Loucy (cell line): ENCODE measurements at regions not wholly inside any gene's neighbourhood (a gene's known extent, or its start where the extent isn't known, plus 50 kb on each side); places are given as distances from the start of the nearest gene placed in this dataset.

Experiments
- H2AFZ ChIP-seq: fragments of 200-600 bp; sonication (generic); 2 replicates; pipeline ENCODE4 v1.6.0; 2016; ENCODE audit warnings: antibody characterized with exemption, mild to moderate bottlenecking, low read length, moderate library complexity
- H3F3A ChIP-seq: fragments of 200-600 bp; 2 replicates; pipeline ENCODE4 v1.6.0; 2016; ENCODE audit warnings: antibody characterized with exemption, low read depth, mild to moderate bottlenecking
- H3K27me3 ChIP-seq: fragments of 200-600 bp; sonication (generic); 2 replicates; pipeline ENCODE4 v1.6.1; 2014; ENCODE audit warnings: low read length, mild to moderate bottlenecking; ENCODE audit not compliant: insufficient read depth, poor library complexity, severe bottlenecking
- H3K36me3 ChIP-seq: fragments of 200-600 bp; sonication (generic); 2 replicates; pipeline ENCODE4 v1.6.1; 2016; ENCODE audit warnings: low read length; ENCODE audit not compliant: insufficient read depth
- H3K4me1 ChIP-seq: fragments of 200-600 bp; sonication (generic); 2 replicates; pipeline ENCODE4 v1.5.1; 2014; ENCODE audit warnings: low read length, mild to moderate bottlenecking; ENCODE audit not compliant: insufficient read depth, poor library complexity, severe bottlenecking
- H3K4me2 ChIP-seq: fragments of 200-600 bp; sonication (generic); 2 replicates; pipeline ENCODE4 v1.6.0; 2014; ENCODE audit warnings: antibody characterized with exemption, low read length, low read depth, mild to moderate bottlenecking; ENCODE audit not compliant: poor library complexity, severe bottlenecking
- H3K4me3 ChIP-seq: fragments of 200-600 bp; sonication (generic); 2 replicates; pipeline ENCODE4 v1.5.1; 2014; ENCODE audit warnings: low read length, mild to moderate bottlenecking, mixed read lengths; ENCODE audit not compliant: poor library complexity, severe bottlenecking
- H3K79me2 ChIP-seq: fragments of 200-600 bp; sonication (generic); 2 replicates; pipeline ENCODE4 v1.6.1; 2014; ENCODE audit warnings: low read length; ENCODE audit not compliant: insufficient read depth
- H3K9ac ChIP-seq: fragments of 200-600 bp; sonication (generic); 2 replicates; pipeline ENCODE4 v1.6.0; 2014; ENCODE audit warnings: mild to moderate bottlenecking, low read depth, low read length, moderate library complexity; ENCODE audit not compliant: poor library complexity, severe bottlenecking
- H3K9me2 ChIP-seq: fragments of 200-600 bp; sonication (generic); replicated peaks from 2 replicates; pipeline ENCODE4 v1.6.1; 2016; ENCODE audit warnings: low read depth, low read length, mixed read lengths
- H3K9me3 ChIP-seq: fragments of 200-600 bp; sonication (generic); 2 replicates; pipeline ENCODE4 v1.6.1; 2014; ENCODE audit warnings: mild to moderate bottlenecking, antibody characterized with exemption, low read length, low read depth; ENCODE audit not compliant: insufficient read depth
- H4K20me1 ChIP-seq: fragments of 200-600 bp; sonication (generic); 2 replicates; pipeline ENCODE4 v1.6.0; 2014; ENCODE audit warnings: antibody characterized with exemption, low read length, mild to moderate bottlenecking; ENCODE audit not compliant: insufficient read depth, poor library complexity, severe bottlenecking
- EZH2phosphoT487 ChIP-seq: fragments of 200-600 bp; IDR thresholded peaks from 2 replicates; pipeline ENCODE4 v1.6.1; 2018; ENCODE audit warnings: antibody characterized with exemption, mild to moderate bottlenecking, moderate library complexity, borderline replicate concordance
- TF ChIP-seq, protein P1 (sequence below): fragments of 200-600 bp; sonication (generic); conservative IDR thresholded peaks from 2 replicates; pipeline ENCODE4 v1.5.1; 2014; ENCODE audit warnings: mild to moderate bottlenecking, antibody characterized with exemption, low read length

GRCh38 chr4:148527571-148527970 lies 85.4 kb upstream of the NR3C2 start:
- Histone ChIP-seq H3K9me3 (no peaks in the 10 kb centered on the region), H2AFZ (no peak overlapping the region), H3K4me2 (no peak overlapping the region), H3K79me2 (no peaks in the 10 kb centered on the region), H3K36me3 (no peaks in the 10 kb centered on the region), H3K4me1 (no peaks in the 10 kb centered on the region), H3K27me3 (no peaks in the 10 kb centered on the region), H3K9me2 (no peaks in the 10 kb centered on the region), H3F3A (no peaks in the 10 kb centered on the region), H4K20me1 (no peaks in the 10 kb centered on the region), H3K9ac (no peak overlapping the region), H3K4me3 (no peak overlapping the region)
- TF ChIP-seq, protein P1, sequence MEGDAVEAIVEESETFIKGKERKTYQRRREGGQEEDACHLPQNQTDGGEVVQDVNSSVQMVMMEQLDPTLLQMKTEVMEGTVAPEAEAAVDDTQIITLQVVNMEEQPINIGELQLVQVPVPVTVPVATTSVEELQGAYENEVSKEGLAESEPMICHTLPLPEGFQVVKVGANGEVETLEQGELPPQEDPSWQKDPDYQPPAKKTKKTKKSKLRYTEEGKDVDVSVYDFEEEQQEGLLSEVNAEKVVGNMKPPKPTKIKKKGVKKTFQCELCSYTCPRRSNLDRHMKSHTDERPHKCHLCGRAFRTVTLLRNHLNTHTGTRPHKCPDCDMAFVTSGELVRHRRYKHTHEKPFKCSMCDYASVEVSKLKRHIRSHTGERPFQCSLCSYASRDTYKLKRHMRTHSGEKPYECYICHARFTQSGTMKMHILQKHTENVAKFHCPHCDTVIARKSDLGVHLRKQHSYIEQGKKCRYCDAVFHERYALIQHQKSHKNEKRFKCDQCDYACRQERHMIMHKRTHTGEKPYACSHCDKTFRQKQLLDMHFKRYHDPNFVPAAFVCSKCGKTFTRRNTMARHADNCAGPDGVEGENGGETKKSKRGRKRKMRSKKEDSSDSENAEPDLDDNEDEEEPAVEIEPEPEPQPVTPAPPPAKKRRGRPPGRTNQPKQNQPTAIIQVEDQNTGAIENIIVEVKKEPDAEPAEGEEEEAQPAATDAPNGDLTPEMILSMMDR: no peak
- TF ChIP-seq EZH2phosphoT487: no peak

GRCh38 chr4:148522995-148523394 lies 80.8 kb upstream of the NR3C2 start:
- Histone ChIP-seq H3K4me1 (no peaks in the 10 kb centered on the region), H4K20me1 (no peaks in the 10 kb centered on the region), H3K9me3 (no peaks in the 10 kb centered on the region), H3K4me2 (no peak overlapping the region), H3K9me2 (no peaks in the 10 kb centered on the region), H3K27me3 (no peaks in the 10 kb centered on the region), H3K9ac (no peak overlapping the region), H3F3A (no peaks in the 10 kb centered on the region), H3K36me3 (no peaks in the 10 kb centered on the region), H2AFZ (no peak overlapping the region), H3K4me3 (no peak overlapping the region), H3K79me2 (no peaks in the 10 kb centered on the region)
- TF ChIP-seq EZH2phosphoT487: no peak
- TF ChIP-seq, protein P1: no peak

GRCh38 chr4:148515248-148515647 lies 73.0 kb upstream of the NR3C2 start:
- Histone ChIP-seq H3K36me3 (no peaks in the 10 kb centered on the region), H3F3A (no peaks in the 10 kb centered on the region), H3K4me1 (no peaks in the 10 kb centered on the region), H3K9me3 (no peaks in the 10 kb centered on the region), H3K27me3 (no peaks in the 10 kb centered on the region), H3K9me2 (no peaks in the 10 kb centered on the region), H3K9ac (no peak overlapping the region), H3K4me2 (no peak overlapping the region), H4K20me1 (no peaks in the 10 kb centered on the region), H3K4me3 (no peak overlapping the region), H3K79me2 (no peaks in the 10 kb centered on the region), H2AFZ (no peak overlapping the region)
- TF ChIP-seq, protein P1: no peak
- no peak for TF ChIP-seq EZH2phosphoT487
